ENCODE measurements at regions not wholly inside any gene's neighbourhood (a gene's known extent, or its start where the extent isn't known, plus 50 kb on each side); places are given as distances from the start of the nearest gene placed in this dataset.

DNA sequence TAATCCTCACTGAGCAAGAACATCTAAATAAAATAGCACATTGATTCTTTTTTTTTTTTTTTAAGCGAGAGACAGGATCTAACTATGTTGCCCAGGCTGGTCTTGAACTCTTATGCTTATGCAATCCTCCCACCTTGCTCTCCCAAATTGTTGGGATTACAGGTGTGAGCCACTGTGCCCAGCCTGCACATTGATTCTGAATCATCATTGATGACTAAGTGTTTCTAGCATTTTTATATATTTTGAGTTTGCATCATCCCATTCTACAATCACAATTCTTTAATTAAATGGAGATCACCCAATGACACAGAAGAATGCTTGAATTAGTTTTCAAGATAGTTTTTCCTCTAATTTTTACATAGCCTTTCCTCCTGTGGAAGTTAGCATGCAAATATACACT lies 354.1 kb downstream of the KLF5 start:
- no peaks in the 10 kb centered on the region for H3K27me3 ChIP-seq
- H3K4me1 ChIP-seq, result no peaks in the 10 kb centered on the region
- 98 to 100% methylated on average over 1 of the region's 1 CpG for WGBS, 2 donors
- H3K27ac ChIP-seq, result no peak overlapping the region
- no peak overlapping the region for H3K4me3 ChIP-seq
- TF ChIP-seq POLR2A (IDR thresholded peaks at IDR 0.05), result no peak
- TF ChIP-seq, protein P1, sequence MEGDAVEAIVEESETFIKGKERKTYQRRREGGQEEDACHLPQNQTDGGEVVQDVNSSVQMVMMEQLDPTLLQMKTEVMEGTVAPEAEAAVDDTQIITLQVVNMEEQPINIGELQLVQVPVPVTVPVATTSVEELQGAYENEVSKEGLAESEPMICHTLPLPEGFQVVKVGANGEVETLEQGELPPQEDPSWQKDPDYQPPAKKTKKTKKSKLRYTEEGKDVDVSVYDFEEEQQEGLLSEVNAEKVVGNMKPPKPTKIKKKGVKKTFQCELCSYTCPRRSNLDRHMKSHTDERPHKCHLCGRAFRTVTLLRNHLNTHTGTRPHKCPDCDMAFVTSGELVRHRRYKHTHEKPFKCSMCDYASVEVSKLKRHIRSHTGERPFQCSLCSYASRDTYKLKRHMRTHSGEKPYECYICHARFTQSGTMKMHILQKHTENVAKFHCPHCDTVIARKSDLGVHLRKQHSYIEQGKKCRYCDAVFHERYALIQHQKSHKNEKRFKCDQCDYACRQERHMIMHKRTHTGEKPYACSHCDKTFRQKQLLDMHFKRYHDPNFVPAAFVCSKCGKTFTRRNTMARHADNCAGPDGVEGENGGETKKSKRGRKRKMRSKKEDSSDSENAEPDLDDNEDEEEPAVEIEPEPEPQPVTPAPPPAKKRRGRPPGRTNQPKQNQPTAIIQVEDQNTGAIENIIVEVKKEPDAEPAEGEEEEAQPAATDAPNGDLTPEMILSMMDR (IDR thresholded peaks at IDR 0.05), result no peak
- no peak for TF ChIP-seq EP300 (IDR thresholded peaks at IDR 0.05)
- DNase-seq (ENCODE audit: low spot score in 2 of 2), result no peak
- no peaks in the 10 kb centered on the region for H3K36me3 ChIP-seq
- H3K9me3 ChIP-seq, result no peaks in the 10 kb centered on the region

GRCh38 chr13:73411067-73411809 lies 352.4 kb downstream of the KLF5 start:
- TF ChIP-seq, protein P1 (IDR thresholded peaks at IDR 0.05), result no peak
- TF ChIP-seq POLR2A (IDR thresholded peaks at IDR 0.05) (no peak), EP300 (IDR thresholded peaks at IDR 0.05) (no peak)
- no peaks in the 10 kb centered on the region for H3K27me3 ChIP-seq
- H3K4me1 ChIP-seq, result no peaks in the 10 kb centered on the region
- no peaks in the 10 kb centered on the region for H3K36me3 ChIP-seq
- no peak overlapping the region for H3K4me3 ChIP-seq
- no peak overlapping the region for H3K27ac ChIP-seq
- no peak for DNase-seq (ENCODE audit: low spot score in 2 of 2)
- H3K9me3 ChIP-seq, result no peaks in the 10 kb centered on the region
- 65 to 68% methylated on average over 7 of the region's 7 CpGs for WGBS, 2 donors

DNA sequence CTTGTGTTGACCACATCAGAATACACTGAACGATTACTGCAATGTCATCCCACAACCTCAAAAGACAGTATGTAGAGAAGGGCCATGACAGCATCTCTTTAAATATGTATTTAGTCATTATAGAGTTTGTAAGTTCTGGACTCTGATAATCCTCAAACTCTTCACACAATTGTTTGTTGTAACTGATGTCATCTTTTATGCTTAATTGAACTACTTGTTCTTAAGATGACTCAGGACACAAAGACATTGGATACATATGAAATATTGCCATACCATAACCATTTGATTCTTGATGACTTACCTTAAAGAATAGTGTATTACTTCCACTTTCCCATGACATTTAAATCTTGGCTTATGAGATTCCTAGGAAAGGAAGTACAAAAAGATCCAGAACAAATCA lies 347.6 kb downstream of the KLF5 start:
- no peak overlapping the region for H3K27ac ChIP-seq
- H3K4me1 ChIP-seq, result no peaks in the 10 kb centered on the region
- no peak for DNase-seq (ENCODE audit: low spot score in 2 of 2)
- no peaks in the 10 kb centered on the region for H3K27me3 ChIP-seq
- no peak for TF ChIP-seq POLR2A (IDR thresholded peaks at IDR 0.05)
- no peak for TF ChIP-seq EP300 (IDR thresholded peaks at IDR 0.05)
- TF ChIP-seq, protein P1 (IDR thresholded peaks at IDR 0.05), result no peak
- H3K4me3 ChIP-seq, result no peak overlapping the region
- no peaks in the 10 kb centered on the region for H3K36me3 ChIP-seq
- 29 to 69% methylated on average over 1 of the region's 1 CpG for WGBS, 2 donors
- H3K9me3 ChIP-seq, result no peaks in the 10 kb centered on the region

DNA sequence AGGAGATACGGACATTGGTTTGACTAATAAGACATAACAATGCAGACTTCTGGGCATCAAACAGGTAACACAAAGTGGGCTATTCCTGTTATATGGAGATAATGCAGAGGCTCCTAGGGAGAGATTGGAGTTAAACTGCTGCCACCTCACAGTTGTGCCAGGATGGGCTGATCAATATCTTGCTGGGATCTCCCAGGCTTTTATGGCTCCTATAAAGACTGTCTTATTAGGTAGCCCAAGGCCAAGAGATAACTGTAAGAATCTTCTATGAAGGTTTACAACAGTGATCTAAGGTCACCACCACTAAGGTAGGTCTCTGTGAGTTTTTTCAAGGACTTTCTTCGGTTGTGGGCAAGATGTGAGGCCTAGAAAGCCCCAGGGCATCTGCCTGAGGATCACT lies 345.8 kb downstream of the KLF5 start:
- Histone ChIP-seq H3K4me3 (no peak overlapping the region), H3K27me3 (no peaks in the 10 kb centered on the region), H3K36me3 (no peaks in the 10 kb centered on the region), H3K9me3 (no peaks in the 10 kb centered on the region), H3K4me1 (no peaks in the 10 kb centered on the region), H3K27ac (no peak overlapping the region)
- no peak for DNase-seq (ENCODE audit: low spot score in 2 of 2)
- TF ChIP-seq EP300 (IDR thresholded peaks at IDR 0.05) (no peak), POLR2A (IDR thresholded peaks at IDR 0.05) (no peak)
- TF ChIP-seq, protein P1 (IDR thresholded peaks at IDR 0.05), result no peak
- 43 to 48% methylated on average over 2 of the region's 2 CpGs for WGBS, 2 donors

DNA sequence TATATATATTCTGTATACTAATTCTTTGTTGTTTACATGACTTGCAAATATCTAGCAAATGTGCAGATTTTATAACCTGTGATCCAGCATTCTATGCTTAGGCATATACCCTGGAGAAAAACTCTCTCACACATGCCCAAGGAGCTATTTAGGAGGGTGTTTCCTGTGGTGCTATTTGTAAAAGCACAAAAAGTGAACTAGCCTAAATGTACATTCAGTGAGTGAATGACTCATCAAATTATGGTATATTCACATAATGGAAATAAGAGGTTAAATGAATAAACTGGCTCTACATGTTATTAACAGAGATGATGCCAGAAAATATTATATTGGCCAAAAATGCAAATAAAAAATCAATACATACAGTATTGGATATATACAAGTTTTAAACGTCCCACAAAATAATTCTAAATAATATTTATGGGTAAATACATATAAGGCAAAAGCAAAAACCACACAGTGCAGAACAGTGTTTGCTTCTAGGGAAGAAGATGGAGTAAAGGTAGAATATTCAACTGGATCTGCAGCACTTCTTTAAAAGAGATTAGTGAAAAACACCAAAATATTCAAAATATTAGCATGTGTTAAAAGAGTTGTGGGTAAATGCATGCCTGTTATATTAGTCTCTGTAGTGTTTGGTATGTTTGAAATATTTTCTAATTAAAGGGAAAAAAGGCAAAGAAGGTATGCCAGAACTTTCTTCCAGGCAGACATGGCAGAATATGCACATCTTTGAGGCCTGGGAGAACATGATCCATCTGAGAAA lies 344.7 kb downstream of the KLF5 start:
- no peaks in the 10 kb centered on the region for H3K27me3 ChIP-seq

More for the DNA sequence above, 344.7 kb downstream of the KLF5 start:
- 60 to 80% methylated on average over 1 of the region's 1 CpG for WGBS, 2 donors
- TF ChIP-seq EP300 (IDR thresholded peaks at IDR 0.05) (no peak), POLR2A (IDR thresholded peaks at IDR 0.05) (no peak)
- TF ChIP-seq, protein P1 (IDR thresholded peaks at IDR 0.05), result no peak
- DNase-seq (ENCODE audit: low spot score in 2 of 2), result no peak
- Histone ChIP-seq H3K9me3 (no peaks in the 10 kb centered on the region), H3K4me1 (no peaks in the 10 kb centered on the region), H3K36me3 (no peaks in the 10 kb centered on the region), H3K27ac (no peak overlapping the region), H3K4me3 (no peak overlapping the region)
